ENCODE measurements at regions not wholly inside any gene's neighbourhood (a gene's known extent, or its start where the extent isn't known, plus 50 kb on each side); places are given as distances from the start of the nearest gene placed in this dataset.

- Histone ChIP-seq H3K4me1 (no peaks in the 10 kb centered on the region), H3K4me3 (no peak overlapping the region), H3K36me3 (no peaks in the 10 kb centered on the region), H3K9me3 (peaks cover 0 to 32% (median 3%) of the 10 kb centered on the region in 11 donors), H3K27me3 (peaks cover 0 to 9% (median 0%) of the 10 kb centered on the region in 7 donors), H3K27ac (no peak overlapping the region)
- DNase-seq (no peak), ATAC-seq (no peak)
- TF ChIP-seq CTCF (IDR thresholded peaks at IDR 0.05): no peak
- WGBS, 2 donors: 67 to 73% methylated on average over 23 of the region's 23 CpGs
- intact Hi-C loops (cut with DNase I): no loop called here
These were observed 96.0 kb upstream of the PPP2R3B start for GRCh38 chrX:482702-483203.

GRCh38 chrX:485368-485767, 98.7 kb upstream of the PPP2R3B start:
- DNase-seq: no peak
- H3K9me3 ChIP-seq: peaks cover 0 to 32% (median 3%) of the 10 kb centered on the region in 11 donors
- H3K4me1 ChIP-seq: no peaks in the 10 kb centered on the region
- 83 to 89% methylated on average over 13 of the region's 13 CpGs for WGBS, 2 donors
- ATAC-seq: no peak
- intact Hi-C loops (cut with DNase I): no loop called here
- H3K27ac ChIP-seq: no peak overlapping the region
- H3K4me3 ChIP-seq: no peak overlapping the region
- TF ChIP-seq CTCF (IDR thresholded peaks at IDR 0.05): no peak
- no peaks in the 10 kb centered on the region for H3K36me3 ChIP-seq
- peaks cover 0 to 9% (median 0%) of the 10 kb centered on the region in 7 donors for H3K27me3 ChIP-seq

- Histone ChIP-seq H3K27ac (no peak overlapping the region), H3K4me1 (no peaks in the 10 kb centered on the region), H3K27me3 (peaks cover 0 to 9% (median 0%) of the 10 kb centered on the region in 7 donors), H3K9me3 (peaks cover 0 to 27% (median 3%) of the 10 kb centered on the region in 11 donors), H3K4me3 (no peak overlapping the region), H3K36me3 (no peaks in the 10 kb centered on the region)
- ATAC-seq (no peak), DNase-seq (no peak)
- WGBS, 2 donors: 94 to 97% methylated on average over 4 of the region's 4 CpGs
- intact Hi-C loops (cut with DNase I): no loop called here
- TF ChIP-seq CTCF (IDR thresholded peaks at IDR 0.05): no peak
These were observed 99.6 kb upstream of the PPP2R3B start for GRCh38 chrX:486325-486724.

- 71 to 79% methylated on average over 1 of the region's 1 CpG for WGBS, 2 donors
- intact Hi-C loops (cut with DNase I): no loop called here
- ATAC-seq: no peak
These were observed 101.1 kb upstream of the PPP2R3B start for GRCh38 chrX:487836-488235.

More at GRCh38 chrX:487836-488235, 101.1 kb upstream of the PPP2R3B start:
- no peaks in the 10 kb centered on the region for H3K4me1 ChIP-seq
- DNase-seq: no peak
- TF ChIP-seq CTCF (IDR thresholded peaks at IDR 0.05): no peak
- H3K9me3 ChIP-seq: peaks cover 0 to 20% (median 3%) of the 10 kb centered on the region in 11 donors
- no peak overlapping the region for H3K4me3 ChIP-seq
- no peaks in the 10 kb centered on the region for H3K36me3 ChIP-seq
- H3K27me3 ChIP-seq: peaks cover 0 to 3% (median 0%) of the 10 kb centered on the region in 7 donors
- H3K27ac ChIP-seq: no peak overlapping the region
